Testis (tissue), 2 donors: ENCODE measurements at regions not wholly inside any gene's neighbourhood (a gene's known extent, or its start where the extent isn't known, plus 50 kb on each side); places are given as distances from the start of the nearest gene placed in this dataset.

Experiments used
- POLR2A ChIP-seq: fragments of 450-650 bp; IDR thresholded peaks from one replicate; pipeline ENCODE4 v1.6.1; 2017; ENCODE audit warnings: antibody characterized with exemption, mild to moderate bottlenecking, moderate library complexity
- TF ChIP-seq, protein P1 (sequence below), 3 experiments: fragments of 450-650 bp in 2 of 3; fragments of 200-600 bp in 1 of 3; sonication (generic) in 1 of 3; IDR thresholded peaks; one replicate each; pipeline ENCODE4 v1.5.1; 2016 to 2019; ENCODE audit warnings: antibody characterized with exemption in 3 of 3, mild to moderate bottlenecking in 2 of 3, moderate library complexity in 1 of 3

DNA sequence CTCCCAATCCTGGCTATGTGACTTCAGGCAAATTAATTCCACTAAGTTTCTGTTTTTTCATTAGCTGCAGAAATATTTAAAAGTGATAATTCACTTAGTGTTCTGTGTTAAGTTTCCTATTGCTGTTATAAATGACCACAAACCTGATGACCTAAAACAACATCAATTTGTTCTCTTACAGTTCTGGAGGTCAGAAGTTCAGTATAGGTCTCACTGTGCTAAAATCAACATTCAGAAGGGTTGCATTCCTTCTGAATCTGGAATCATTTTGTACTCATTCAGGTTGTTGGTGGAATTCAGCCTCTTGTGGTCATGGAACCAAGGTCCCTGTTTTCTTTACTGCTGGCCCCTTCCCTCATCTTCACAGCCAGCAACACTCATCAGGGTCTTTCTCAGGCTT is 254.1 kb downstream of the CNTN3 start:
- TF ChIP-seq, protein P1, sequence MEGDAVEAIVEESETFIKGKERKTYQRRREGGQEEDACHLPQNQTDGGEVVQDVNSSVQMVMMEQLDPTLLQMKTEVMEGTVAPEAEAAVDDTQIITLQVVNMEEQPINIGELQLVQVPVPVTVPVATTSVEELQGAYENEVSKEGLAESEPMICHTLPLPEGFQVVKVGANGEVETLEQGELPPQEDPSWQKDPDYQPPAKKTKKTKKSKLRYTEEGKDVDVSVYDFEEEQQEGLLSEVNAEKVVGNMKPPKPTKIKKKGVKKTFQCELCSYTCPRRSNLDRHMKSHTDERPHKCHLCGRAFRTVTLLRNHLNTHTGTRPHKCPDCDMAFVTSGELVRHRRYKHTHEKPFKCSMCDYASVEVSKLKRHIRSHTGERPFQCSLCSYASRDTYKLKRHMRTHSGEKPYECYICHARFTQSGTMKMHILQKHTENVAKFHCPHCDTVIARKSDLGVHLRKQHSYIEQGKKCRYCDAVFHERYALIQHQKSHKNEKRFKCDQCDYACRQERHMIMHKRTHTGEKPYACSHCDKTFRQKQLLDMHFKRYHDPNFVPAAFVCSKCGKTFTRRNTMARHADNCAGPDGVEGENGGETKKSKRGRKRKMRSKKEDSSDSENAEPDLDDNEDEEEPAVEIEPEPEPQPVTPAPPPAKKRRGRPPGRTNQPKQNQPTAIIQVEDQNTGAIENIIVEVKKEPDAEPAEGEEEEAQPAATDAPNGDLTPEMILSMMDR (IDR thresholded peaks at IDR 0.05) = no peak
- no peak for TF ChIP-seq POLR2A
